NCI-H524 treated with DMSO at 0.1 percent for 48 hours (cell line): ENCODE measurements at regions not wholly inside any gene's neighbourhood (a gene's known extent, or its start where the extent isn't known, plus 50 kb on each side); places are given as distances from the start of the nearest gene placed in this dataset.
A peak's percentile ranks its signal among the peaks of the same experiment; 100 is the strongest.
"Not testable (repeated sequence)": the region's sequence is repeated elsewhere in the genome, so short reads cannot be mapped to it uniquely, and the experiment has no call there.

Experiments
- DNase-seq: peaks from one replicate; lab custom pipeline; 2025; lab: John Stamatoyannopoulos, UW

DNA sequence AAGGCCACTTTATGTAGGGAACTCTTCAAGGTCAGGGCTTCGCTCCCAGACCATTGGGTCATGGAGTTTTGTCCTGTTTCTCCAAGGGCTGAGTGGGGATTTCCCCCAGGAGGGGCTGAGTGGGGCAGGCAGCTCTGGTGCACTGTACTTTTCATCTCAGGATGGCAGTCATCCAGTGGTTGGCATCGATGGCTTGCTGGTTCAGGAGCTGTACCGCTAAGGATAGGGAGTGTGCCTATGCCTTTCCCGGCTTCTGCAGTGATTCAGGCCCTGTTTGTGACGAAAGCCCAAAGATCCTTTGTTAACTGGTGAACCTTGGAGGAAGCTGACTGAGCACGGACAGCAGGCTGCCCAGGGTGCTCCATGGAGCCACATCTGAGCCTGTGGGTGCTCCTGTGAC lies 100.1 kb upstream of the GADD45A start:
- no peak for DNase-seq

DNA sequence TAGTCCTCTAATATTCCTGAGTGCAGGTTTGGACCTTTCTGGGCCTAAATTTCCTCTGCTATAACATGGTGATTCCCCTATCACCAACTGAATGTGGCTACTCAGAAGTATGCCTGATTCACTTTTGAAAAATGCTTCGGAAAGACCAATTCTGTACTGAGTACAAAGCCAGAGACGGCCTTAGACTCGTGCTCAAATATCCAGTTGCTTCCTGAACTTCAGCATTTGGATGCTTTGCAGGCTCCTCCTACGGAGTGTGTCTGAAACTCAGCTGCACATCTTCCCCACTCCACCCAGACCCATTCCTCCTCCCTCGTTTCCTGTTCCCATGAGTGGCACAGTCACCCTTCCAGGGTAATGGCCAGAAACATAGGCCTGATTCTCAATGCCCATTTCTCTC lies 98.4 kb upstream of the GADD45A start:
- DNase-seq: no peak

DNA sequence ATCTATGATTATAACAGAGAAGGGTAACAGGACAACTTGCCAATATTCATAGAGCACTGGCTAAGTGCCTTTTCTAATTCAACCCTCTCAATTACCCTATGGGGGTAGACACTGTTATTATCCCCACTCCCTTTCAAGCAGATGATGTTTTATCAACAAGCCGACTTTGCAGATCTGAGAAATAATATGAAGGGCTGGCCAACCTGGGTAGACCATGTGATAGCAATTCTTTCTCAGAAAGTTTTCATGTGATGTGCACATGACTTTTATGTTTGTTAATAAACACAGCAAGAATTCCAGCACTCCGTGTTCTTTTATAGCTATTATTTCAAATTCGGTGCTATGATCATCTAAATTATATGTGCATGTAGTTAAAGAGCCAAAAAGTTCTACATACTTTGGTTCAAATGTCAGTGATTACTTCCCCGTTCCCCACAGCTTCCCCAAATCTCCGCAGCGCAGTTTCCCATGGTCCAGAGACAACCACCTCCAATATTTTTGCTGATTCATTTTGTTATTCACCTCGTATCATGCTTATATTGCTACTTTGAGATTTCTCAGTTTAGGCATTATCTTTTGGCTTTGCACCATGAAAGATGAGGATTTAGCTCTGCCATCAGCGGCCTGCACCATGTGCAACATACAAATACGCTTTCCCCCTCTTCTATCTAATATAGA lies 96.7 kb upstream of the GADD45A start:
- no peak for DNase-seq

DNA sequence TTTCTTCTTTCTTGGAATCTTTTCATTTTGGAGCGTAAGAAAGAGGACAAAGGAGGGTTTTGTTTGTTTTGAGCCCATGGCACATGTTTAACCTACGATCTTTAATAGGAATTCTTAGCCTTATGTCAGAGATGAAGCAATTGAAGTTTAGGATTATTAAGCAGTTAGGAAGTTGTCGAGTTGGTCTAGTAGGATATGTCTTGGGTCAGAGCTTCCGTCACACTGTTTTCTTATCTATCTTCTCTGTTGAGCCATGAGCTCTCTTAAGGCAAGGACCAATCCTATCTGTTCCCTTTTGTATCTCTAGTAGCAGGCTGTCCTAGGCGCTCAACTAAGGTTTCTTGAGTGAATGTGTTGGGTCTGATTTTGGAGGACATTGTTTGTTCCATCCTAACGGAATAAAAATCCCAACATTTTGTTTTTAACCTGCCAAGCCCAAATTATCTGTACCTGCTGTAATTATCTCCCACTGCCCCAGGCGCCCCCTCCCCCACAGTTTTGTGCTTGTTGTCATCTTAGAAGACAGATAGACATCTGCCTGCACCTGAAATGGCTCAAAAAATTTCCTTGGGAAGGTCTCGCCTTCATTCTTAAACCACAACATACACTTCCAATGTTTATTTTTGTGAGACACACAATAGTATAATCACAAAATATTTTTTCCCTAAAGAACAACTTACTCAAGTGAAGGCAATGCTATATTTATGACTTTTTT lies 95.3 kb upstream of the GADD45A start:
- DNase-seq: no peak

DNA sequence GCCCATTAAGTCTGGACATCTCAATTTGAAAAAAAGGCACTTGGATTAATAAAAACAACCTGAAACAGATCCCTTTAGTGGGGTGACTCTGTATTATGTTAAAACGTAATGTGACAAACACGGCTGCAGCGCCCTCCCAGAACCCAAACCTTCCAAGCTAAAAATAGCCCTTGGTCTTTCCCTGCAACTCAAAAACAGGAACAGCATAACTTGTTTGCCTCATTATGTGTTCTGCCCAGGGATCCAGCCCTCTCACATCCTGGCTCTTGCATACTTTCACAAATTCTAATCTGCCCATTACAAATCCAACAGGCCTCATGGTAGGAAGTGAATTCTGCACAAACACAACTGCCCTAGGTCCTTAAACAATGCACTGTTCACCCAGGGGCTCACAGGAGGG lies 94.7 kb upstream of the GADD45A start:
- DNase-seq: no peak

DNA sequence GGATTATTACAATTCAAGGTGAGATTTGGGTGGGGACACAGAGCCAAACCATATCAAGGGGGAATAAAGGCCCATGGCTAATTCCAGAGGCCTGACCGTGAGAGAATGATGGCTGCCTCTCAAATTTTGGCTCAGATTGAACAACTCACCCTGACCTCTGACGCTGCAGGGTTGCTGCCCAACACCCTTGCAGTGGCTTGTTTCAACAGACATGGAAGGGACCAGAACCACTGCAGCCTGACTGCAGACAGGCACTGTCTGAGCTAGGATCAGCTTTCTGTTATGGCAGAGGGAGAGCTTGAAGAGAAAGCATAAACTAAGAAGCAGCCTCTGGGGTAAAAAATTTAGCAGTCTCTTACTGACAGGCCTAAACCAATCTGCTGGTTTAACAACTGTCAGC lies 90.2 kb upstream of the GADD45A start:
- no peak for DNase-seq

DNA sequence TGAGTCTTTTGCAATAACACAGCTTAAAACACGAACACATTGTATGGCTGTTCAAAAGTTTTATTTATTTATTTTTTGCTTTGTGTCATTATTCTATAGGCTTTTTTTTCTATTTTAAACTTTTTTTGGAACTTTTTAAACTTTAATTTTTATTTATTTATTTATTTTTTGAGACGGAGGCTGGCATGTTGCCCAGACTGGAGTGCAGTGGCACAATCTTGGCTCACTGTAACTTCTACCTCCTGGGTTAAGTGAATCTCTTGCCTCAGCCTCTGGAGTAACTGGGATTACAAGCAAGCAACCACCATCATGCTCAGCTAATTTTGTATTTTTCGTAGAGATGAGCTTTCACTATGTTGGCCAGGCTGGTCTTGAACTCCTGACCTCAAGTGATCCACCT lies 88.3 kb upstream of the GADD45A start:
- no peak for DNase-seq

DNA sequence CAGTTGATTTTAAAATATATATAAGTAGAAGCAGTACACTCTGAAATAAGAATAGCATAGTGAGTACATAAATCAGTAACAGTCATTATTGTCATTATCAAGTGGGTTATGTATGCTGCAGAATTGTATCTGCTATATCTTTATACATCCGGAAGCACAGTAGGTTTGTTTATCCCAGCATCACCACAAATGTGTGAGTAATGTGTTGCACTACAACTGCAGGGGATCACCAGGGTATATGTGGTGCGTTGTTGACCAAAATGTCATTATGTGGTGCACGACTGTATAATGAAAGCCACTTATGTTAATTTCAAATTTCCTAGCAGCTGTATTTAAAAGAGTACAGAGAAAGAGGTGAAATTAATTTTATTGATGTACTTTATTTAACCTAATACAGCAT lies 87.7 kb upstream of the GADD45A start:
- DNase-seq: no peak

DNA sequence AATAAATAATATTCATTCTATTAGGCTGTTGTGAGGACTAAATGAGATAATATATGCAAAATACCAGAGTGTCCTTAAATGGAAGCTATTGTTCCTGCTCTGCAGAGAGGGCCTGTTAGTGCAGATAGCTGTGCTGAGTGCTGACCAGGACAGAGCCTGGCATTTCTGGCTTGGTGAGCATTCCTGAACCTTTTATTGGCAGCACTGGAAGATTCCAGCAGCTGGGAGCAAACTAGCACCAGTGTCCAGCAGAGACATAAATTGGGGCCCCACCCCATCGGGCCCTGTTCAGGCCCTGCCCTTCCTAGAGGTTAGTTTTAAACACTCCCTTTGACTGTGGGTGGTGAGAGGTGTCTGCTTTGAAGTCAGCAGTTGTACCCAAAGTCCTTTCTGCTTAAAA lies 85.9 kb upstream of the GADD45A start:
- DNase-seq: no peak

DNA sequence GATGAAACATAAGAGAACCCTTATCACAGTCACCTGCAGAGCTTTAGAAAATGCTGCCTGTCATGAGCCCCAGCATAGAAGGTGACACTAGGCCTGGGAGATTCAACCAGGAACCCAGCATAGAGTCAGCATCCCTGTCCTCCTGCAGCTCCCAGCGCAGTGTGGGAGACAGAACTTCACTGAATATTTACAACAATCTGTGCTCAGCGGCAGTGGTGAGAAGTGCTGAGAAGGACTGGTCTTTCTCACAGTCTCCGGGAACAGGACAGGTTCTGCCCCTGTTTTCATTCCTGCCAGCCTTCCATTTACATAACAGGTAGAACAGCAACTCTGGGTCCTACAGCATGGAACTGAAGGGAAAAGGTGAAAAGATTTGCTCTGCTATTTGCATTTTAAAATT lies 83.5 kb upstream of the GADD45A start:
- no peak for DNase-seq

DNA sequence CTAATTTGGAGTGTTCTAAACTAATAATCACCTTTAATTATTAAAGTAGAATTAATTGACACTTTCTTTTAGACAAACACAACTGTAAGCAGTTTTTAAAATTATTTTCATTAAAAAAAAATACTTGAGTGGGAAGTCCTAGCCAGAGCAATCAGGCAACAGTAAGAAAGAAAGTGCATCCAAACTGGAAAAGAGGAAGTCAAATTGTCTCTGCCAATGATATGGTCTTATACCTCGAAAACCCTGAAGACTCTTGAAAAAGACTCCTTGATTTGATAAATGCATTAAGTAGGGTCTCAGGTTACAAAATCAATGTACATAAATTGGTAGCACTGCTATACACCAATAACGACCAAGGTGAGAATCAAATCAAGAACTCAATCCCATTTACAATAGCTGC lies 83.0 kb upstream of the GADD45A start:
- DNase-seq: no peak

DNA sequence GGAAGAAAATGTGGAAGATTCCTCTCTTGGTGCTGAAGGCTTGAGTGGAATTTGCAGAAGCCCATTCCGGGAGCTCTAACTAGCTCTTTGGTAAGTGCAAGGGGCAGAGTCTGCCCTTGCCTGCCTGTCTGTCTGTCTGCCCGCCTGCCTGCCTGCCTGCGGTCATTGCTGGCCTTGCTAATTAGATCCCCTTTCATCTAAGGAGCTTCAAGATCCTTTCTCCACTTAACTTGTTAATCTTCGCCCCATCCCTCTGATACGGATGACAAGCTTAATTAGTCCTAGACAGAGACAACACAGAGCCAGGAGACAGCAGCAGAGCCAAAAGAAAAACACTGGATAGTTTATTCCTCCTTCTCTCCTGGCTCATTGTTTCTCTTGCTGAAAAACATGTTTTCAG lies 80.2 kb upstream of the GADD45A start:
- DNase-seq: peak; percentile 11

DNA sequence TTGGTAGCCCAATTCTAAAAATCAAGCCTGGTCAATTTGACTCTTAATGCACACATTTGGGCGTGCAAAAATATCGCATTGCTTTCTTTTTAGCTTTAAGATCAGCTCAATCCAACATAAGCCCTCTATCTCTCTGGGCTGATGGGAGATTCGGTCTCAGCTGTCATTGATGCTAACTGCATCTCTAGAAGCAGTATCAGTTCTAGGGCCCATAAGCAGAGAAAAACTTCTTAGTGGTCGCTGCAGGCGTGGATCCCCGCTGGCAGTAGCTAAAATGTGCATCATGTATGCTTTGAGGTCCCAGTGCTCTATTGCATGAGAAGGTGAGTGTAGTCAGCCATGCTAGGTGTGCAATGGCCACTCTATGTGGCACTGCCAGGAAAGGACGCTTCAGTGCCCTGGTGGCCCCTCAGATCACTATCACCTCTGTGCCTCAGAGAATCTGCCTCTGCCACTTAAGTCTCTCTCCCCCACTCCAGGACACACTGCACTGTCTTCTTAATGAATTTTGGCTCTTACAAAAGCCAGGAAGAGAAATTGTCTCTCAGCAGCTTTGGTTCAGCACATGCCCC lies 79.7 kb upstream of the GADD45A start:
- no peak for DNase-seq

DNA sequence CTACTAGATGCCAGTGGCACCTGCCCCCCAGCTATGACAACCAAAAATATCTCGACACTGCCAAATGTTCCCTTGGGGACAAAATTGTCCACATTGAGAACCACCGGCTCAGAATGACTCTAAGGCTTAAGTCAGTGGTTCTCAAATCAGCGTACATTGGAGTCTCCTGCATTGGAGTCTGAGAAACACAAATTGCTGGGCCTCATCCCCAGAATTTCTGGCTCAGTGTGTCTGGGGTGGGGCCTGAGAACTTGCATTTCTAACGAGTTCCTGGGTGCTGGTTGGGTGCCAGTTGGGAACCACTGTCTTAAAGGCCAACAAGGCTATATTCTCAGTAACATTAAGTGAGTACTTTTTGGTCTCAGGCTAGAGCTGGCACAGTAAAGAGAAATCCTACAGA lies 77.7 kb upstream of the GADD45A start:
- DNase-seq: no peak

DNA sequence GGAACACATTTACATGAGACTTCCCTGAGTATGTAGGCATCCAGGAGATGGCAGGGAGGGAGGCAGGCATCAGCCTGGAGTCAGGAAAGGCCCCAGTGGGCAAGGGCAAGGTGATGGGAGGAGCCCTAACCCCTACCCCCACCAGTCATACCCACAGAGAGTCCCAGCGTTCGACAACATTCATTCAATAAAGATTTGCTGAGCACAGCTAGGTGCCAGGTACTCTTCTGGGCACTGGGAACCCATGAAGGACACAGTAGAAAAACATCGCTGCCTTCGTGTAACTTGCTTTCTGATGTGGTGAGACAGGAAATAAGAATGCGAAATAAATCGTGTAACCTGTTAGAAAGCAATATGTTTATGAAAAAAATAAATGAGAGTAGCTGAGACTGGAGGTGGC lies 77.3 kb upstream of the GADD45A start:
- DNase-seq: no peak

DNA sequence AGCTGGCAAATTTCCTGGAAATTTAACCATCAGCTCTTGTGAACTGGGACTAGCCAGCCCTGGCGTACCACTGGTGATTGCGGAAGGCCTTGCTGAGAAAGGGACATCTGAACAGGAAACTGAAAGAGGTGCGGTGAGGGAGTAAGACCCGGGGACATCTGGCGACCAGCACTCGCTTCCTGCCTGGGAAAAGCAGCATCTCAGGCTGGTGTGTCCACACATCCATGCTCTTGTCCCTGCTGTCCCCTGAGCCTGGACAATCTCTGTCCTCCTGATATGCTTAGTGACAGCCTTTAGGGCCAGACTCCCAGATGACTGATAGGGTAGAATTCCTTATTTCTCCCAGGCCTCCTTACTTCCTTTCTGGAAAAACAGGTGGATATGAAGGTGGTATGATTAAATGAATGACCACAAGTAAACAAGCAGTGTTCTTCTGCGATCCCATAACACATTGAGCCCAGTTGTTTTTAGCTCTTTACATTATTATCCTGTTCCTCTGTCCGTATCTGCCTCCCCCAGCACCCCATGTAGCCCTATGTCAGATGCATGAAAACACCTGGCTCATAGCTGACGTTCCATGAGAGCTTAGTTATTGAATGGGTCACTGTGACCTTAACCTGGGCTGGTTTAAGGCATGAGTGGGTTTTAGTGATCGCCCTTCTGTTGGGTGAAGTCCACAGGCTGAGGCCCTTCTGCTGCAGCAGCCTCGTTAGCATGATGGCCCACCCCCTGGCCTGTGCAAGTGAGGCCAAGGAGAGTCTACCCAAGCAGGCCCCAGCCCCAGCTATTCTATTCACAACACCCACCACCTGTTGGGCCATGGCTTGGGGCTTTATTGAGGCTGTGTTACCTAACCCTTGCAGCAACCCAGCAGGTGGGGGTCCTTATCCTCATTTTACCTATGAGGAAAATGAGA lies 76.1 kb upstream of the GADD45A start:
- DNase-seq: no peak

DNA sequence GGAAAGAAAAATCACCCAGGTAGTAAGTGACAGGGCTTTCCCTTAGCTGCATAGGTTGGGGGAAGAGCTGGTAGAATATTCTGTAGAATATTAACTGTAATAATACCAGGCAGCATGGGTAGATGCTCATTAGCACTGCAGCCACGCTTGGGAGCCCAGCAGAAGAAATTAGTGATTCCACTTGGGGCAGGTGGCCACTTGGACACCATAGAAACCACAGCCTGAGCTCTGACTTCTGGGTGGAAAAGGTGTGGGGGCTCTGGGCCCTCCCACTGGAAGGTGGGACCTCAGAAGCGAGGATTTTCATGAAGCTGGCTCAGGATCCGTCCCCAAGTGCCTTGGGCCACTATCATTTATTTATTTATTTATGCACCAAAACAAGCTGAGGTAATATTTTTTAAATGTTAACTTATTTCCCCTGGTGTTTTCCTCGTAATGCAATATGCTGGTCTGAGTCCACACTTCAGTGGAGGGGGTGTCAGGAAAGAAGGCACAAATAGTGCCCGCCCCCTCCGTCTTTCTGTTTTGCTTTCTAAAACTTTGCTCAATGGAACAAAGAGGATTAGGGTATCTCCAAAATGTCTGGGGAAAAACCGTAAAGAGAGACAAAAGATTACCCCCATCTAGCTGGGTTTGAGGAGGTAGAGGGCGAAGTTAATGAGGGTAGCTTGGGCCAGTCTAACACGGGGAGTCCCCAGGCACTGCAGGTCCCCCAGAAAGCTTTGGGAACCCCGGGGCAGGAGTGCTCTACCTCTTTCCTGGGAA lies 75.2 kb upstream of the GADD45A start:
- no peak for DNase-seq

DNA sequence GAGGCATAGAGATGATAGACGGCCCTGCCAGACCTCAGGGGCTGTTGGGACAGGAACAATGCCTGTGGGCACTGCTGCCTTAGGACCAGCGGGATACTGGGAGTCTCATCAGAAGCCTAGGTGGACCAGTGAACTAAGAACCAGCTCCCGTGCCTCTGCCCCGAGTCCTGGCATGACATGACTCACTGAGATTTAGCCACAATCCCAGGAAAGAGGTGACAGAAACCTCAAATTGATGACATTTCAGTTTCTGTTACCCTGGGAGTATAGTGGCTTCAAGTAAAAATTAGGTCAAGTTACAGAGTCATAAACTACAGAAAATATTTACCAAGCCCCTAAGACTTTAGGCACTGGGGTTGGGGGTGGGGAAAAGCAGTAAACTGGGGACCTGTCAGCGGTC lies 74.6 kb upstream of the GADD45A start:
- no peak for DNase-seq

DNA sequence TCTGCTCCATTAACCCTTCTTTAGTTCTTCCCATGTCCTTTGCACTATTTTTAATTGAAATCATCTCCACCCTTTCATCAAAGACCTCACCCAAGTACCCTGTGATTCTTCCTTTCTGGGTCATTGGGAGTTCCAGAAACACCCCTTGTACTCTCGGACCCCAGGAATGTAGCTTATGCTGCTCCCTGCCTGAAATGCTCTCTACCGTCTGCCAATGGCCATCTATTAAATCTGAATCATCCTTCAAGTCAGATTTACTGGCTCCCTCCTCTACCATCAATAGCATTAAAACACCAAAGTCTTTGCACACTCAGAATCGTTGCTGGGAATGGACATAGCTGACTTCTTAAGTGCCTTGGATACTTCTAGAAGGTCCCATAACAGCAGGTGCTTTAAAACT lies 73.2 kb upstream of the GADD45A start:
- no peak for DNase-seq

DNA sequence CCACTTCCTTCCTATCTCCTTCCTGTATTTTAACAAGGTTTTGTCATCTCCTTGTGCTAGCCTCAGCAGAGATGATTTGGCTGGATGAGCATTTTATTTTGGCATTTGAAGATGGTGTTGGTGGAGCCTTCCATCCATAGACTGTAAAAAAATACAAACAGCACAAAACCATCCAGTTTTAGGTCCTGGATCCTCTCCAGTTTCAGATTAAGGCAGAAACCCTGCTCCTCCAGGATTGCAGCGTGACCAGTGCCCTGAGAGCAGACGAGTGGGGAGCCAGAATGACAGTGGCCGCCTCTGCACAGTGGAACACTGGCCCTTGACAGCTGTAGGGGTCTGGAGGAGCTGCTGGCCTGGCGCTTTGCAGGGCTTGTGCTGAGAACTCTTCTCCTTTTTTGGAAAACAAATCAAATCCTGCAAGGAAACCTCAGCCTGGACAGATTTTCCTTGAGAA lies 72.2 kb upstream of the GADD45A start:
- no peak for DNase-seq

DNA sequence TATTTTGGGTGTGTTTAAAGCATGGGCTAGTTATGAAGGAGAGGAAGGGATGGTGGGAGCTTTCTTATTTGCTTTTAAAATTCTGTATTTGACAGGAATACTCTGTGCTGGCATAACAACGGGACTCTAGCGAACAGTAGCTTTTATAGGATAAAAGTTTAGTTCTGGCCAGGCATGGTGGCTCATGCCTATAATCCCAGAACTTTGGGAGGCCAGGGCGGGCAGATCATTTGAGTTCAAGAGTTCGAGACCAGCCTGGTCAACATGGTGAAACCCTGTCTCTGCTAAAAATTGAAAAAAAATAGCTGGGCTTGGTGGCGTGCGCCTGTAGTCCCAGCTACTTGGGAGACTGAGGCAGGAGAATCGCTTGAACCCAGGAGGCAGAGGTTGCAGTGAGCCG lies 71.5 kb upstream of the GADD45A start:
- not testable (repeated sequence) for DNase-seq

DNA sequence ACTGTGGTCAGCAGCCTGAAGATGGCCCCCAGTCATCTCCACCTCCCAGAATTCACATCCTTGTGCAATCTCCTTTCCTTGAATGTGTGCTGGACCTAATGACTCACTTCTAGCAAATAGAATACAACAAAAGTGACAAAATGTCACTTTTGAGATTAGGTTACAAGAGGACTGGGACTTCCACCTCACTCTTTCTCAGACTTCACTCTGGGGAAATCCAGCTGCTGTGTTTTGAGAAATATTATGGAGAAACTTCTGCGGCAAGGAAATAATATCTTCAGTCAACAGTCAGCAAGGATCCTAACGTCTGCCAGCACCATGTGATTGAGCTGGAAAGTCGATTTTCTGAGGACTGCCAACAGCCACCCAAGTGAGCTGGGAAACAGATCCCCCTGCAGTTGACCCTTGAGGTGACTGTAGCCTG lies 70.5 kb upstream of the GADD45A start:
- DNase-seq: no peak
